ENCODE measurements at regions not wholly inside any gene's neighbourhood (a gene's known extent, or its start where the extent isn't known, plus 50 kb on each side); places are given as distances from the start of the nearest gene placed in this dataset.

GRCh38 chr4:82194329-82194728 is 179.5 kb downstream of the HNRNPD start:
- TF ChIP-seq CTCF (IDR thresholded peaks at IDR 0.05), result no peak
- no peak for TF ChIP-seq POLR2A (IDR thresholded peaks at IDR 0.05; ENCODE audit: low read depth)
- TF ChIP-seq EP300 (IDR thresholded peaks at IDR 0.05), result no peak
